Erythroblast (primary cell): ENCODE measurements at regions not wholly inside any gene's neighbourhood (a gene's known extent, or its start where the extent isn't known, plus 50 kb on each side); places are given as distances from the start of the nearest gene placed in this dataset.

ENCODE experiments used
- GATA1 ChIP-seq: IDR thresholded peaks from 2 replicates; pipeline ENCODE4 v1.6.1; 2011; ENCODE audit warnings: low read depth, mild to moderate bottlenecking, control low read depth, low read length, moderate library complexity
- POLR2A ChIP-seq: IDR thresholded peaks from 2 replicates; pipeline ENCODE4 v1.6.1; 2011; ENCODE audit warnings: mild to moderate bottlenecking, low read length

DNA sequence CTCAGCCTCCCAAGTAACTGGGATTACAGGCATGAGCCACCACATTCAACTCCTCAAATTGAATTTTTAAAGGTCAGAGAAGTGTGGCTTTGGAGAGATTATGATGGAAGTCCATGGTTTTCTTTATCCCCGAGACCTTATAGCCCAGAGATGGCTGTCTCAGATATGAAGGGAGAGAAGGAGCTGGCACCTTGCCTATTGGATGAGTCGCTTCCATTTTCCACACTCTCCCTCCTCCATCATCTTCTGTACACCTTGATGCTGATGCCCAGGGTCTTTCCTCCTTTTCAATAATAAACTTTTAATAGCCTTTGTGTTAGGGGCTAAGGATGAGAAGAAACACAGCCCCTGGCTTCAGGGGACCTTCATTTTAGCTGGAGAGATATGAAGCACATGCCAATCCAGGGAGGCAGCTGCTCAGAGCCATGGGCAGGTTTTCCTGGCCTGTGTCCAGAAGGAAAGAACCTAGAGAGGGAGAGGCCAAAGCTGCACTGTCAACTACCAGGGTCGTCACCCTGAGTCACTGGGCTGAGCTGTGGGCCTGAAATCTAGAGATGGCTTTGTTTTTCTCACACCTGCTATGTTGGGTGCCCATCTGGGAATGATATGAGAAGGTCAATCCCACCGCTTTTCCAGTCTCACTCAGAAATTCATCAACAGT lies 146.0 kb upstream of the SERTAD2 start:
- TF ChIP-seq GATA1: no peak
- no peak for TF ChIP-seq POLR2A
